IMR-90 (cell line): ENCODE measurements at regions not wholly inside any gene's neighbourhood (a gene's known extent, or its start where the extent isn't known, plus 50 kb on each side); places are given as distances from the start of the nearest gene placed in this dataset.

Experiments used
- CEBPB ChIP-seq: IDR thresholded peaks from 2 replicates; pipeline ENCODE4 v1.6.1; 2012; ENCODE audit warnings: low read depth, low read length, improper control_type of control experiment
- CHD1 ChIP-seq: IDR thresholded peaks from 2 replicates; pipeline ENCODE4 v1.6.1; 2012; ENCODE audit warnings: low read depth, low read length, improper control_type of control experiment
- FOS ChIP-seq: fragments of 150-350 bp; IDR thresholded peaks from 2 replicates; pipeline ENCODE4 v1.6.1; 2016; ENCODE audit warnings: low read depth, low read length
- POLR2A ChIP-seq: IDR thresholded peaks from 2 replicates; pipeline ENCODE4 v1.6.1; 2012; ENCODE audit warnings: mild to moderate bottlenecking, low read depth, low read length
- RAD21 ChIP-seq: IDR thresholded peaks from 2 replicates; pipeline ENCODE4 v1.6.1; 2012; ENCODE audit warnings: low read length, improper control_type of control experiment
- RFX5 ChIP-seq: IDR thresholded peaks from 2 replicates; pipeline ENCODE4 v1.8.0; 2012; ENCODE audit warnings: low read depth, mild to moderate bottlenecking, low read length, moderate library complexity
- SMC3 ChIP-seq: fragments of 150-350 bp; IDR thresholded peaks from 2 replicates; pipeline ENCODE4 v1.6.1; 2016; ENCODE audit warnings: low read depth, mild to moderate bottlenecking, antibody characterized with exemption, low read length, moderate library complexity
- TF ChIP-seq, protein P1 (sequence below): conservative IDR thresholded peaks from 2 replicates; pipeline ENCODE4 v1.5.1; 2012; ENCODE audit warnings: mild to moderate bottlenecking, low read depth, low read length, improper control_type of control experiment

DNA sequence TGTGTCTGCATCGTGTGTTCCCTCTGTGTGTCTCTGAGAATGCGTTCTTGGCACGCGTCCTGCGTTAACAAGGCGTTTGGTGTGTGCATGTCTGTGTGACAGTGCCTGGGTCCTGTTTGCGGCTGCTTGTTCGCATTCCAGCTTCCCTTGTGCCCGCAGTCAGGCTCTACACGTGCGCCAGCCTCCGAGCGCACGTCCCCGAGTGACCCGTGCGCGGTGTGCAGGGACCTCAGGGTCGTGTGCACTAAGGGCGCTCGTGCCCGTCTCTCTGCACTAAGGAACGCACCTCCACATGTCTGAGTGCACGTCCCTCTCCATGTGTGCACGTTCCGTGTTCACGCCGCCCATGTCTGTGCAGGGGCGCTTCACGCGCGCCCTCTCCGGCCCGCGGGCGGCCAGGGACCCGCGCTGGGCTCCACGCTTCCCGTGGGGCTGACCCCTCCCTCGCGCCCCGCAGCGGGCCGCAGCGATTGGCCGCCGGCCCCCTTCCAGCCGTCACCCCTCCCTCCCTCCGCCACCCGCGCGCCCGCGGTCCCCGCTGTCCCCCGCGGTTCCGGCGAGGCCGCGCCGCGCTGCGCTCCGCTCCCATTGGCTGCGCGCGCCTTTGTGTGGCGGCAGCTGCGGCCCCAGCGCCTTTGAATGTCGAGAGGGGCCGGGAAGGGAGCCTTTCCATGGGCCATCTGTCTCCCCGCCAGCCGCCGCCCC, 229.4 kb downstream of the HAUS1 start:
- no peak for TF ChIP-seq CHD1
- TF ChIP-seq, protein P1, sequence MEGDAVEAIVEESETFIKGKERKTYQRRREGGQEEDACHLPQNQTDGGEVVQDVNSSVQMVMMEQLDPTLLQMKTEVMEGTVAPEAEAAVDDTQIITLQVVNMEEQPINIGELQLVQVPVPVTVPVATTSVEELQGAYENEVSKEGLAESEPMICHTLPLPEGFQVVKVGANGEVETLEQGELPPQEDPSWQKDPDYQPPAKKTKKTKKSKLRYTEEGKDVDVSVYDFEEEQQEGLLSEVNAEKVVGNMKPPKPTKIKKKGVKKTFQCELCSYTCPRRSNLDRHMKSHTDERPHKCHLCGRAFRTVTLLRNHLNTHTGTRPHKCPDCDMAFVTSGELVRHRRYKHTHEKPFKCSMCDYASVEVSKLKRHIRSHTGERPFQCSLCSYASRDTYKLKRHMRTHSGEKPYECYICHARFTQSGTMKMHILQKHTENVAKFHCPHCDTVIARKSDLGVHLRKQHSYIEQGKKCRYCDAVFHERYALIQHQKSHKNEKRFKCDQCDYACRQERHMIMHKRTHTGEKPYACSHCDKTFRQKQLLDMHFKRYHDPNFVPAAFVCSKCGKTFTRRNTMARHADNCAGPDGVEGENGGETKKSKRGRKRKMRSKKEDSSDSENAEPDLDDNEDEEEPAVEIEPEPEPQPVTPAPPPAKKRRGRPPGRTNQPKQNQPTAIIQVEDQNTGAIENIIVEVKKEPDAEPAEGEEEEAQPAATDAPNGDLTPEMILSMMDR: no peak
- no peak for TF ChIP-seq POLR2A
- TF ChIP-seq CEBPB: no peak
- no peak for TF ChIP-seq FOS
- no peak for TF ChIP-seq RFX5
- no peak for TF ChIP-seq RAD21
- TF ChIP-seq SMC3: no peak
